ENCODE measurements at regions not wholly inside any gene's neighbourhood (a gene's known extent, or its start where the extent isn't known, plus 50 kb on each side); places are given as distances from the start of the nearest gene placed in this dataset.

GRCh38 chr16:7185165-7185564, 147.5 kb upstream of the RBFOX1 start:
- DNase-seq (ENCODE audit: low read depth, low spot score), result no peak

GRCh38 chr16:7183768-7184167, 148.9 kb upstream of the RBFOX1 start:
- no peak for DNase-seq (ENCODE audit: low read depth, low spot score)

- no peak for DNase-seq (ENCODE audit: low read depth, low spot score)
Observed at GRCh38 chr16:7182510-7183109, 150.0 kb upstream of the RBFOX1 start.

GRCh38 chr16:7177875-7178274, 154.8 kb upstream of the RBFOX1 start:
- no peak for DNase-seq (ENCODE audit: low read depth, low spot score)

- DNase-seq (ENCODE audit: low read depth, low spot score), result no peak
Observed at GRCh38 chr16:7171151-7171550, 161.5 kb upstream of the RBFOX1 start.

- no peak for DNase-seq (ENCODE audit: low read depth, low spot score)
Observed at GRCh38 chr16:7167626-7168025, 165.0 kb upstream of the RBFOX1 start.

GRCh38 chr16:7161891-7162290, 170.8 kb upstream of the RBFOX1 start:
- DNase-seq (ENCODE audit: low read depth, low spot score), result no peak

GRCh38 chr16:7160093-7160492, 172.6 kb upstream of the RBFOX1 start:
- DNase-seq (ENCODE audit: low read depth, low spot score), result no peak

GRCh38 chr16:7158481-7158880, 174.2 kb upstream of the RBFOX1 start:
- no peak for DNase-seq (ENCODE audit: low read depth, low spot score)

- no peak for DNase-seq (ENCODE audit: low read depth, low spot score)
Observed at GRCh38 chr16:7150230-7150629, 182.4 kb upstream of the RBFOX1 start.

GRCh38 chr16:7148606-7149005, 184.0 kb upstream of the RBFOX1 start:
- DNase-seq (ENCODE audit: low read depth, low spot score), result no peak

GRCh38 chr16:7140899-7141298, 191.7 kb upstream of the RBFOX1 start:
- DNase-seq (ENCODE audit: low read depth, low spot score), result no peak

GRCh38 chr16:7137560-7138330, 194.9 kb upstream of the RBFOX1 start:
- DNase-seq (ENCODE audit: low read depth, low spot score), result no peak

- DNase-seq (ENCODE audit: low read depth, low spot score), result no peak
Observed at GRCh38 chr16:7132465-7132864, 200.2 kb upstream of the RBFOX1 start.

- DNase-seq (ENCODE audit: low read depth, low spot score), result no peak
Observed at GRCh38 chr16:7124701-7125100, 207.9 kb upstream of the RBFOX1 start.

- no peak for DNase-seq (ENCODE audit: low read depth, low spot score)
Observed at GRCh38 chr16:7124242-7124641, 208.4 kb upstream of the RBFOX1 start.

GRCh38 chr16:7116734-7117133, 215.9 kb upstream of the RBFOX1 start:
- DNase-seq (ENCODE audit: low read depth, low spot score), result no peak

GRCh38 chr16:7115898-7116297, 216.7 kb upstream of the RBFOX1 start:
- DNase-seq (ENCODE audit: low read depth, low spot score), result no peak

GRCh38 chr16:7113949-7114348, 218.7 kb upstream of the RBFOX1 start:
- DNase-seq (ENCODE audit: low read depth, low spot score), result no peak

GRCh38 chr16:7113395-7113794, 219.2 kb upstream of the RBFOX1 start:
- DNase-seq (ENCODE audit: low read depth, low spot score), result no peak

- DNase-seq (ENCODE audit: low read depth, low spot score), result no peak
Observed at GRCh38 chr16:7111265-7111664, 221.4 kb upstream of the RBFOX1 start.

GRCh38 chr16:7107436-7107835, 225.2 kb upstream of the RBFOX1 start:
- no peak for DNase-seq (ENCODE audit: low read depth, low spot score)

GRCh38 chr16:7103056-7103455, 229.6 kb upstream of the RBFOX1 start:
- DNase-seq (ENCODE audit: low read depth, low spot score), result no peak

- DNase-seq (ENCODE audit: low read depth, low spot score), result no peak
Observed at GRCh38 chr16:7101054-7101453, 231.6 kb upstream of the RBFOX1 start.
